ENCODE measurements at regions not wholly inside any gene's neighbourhood (a gene's known extent, or its start where the extent isn't known, plus 50 kb on each side); places are given as distances from the start of the nearest gene placed in this dataset.

- DNase-seq (ENCODE audit: extremely low spot score), result no peak
- ChIA-PET CTCF (no interaction called here), POLR2A (no interaction called here)
- TF ChIP-seq CTCF (IDR thresholded peaks at IDR 0.05; ENCODE audit: control extremely low read depth, extremely low read depth, low read depth, missing control alignments), result no peak
Measured at GRCh38 chr7:85669225-85669624, 482.4 kb upstream of the SEMA3D start.

GRCh38 chr7:85664341-85664740, 477.5 kb upstream of the SEMA3D start:
- DNase-seq (ENCODE audit: extremely low spot score), result no peak
- no peak for TF ChIP-seq CTCF (IDR thresholded peaks at IDR 0.05; ENCODE audit: control extremely low read depth, extremely low read depth, low read depth, missing control alignments)
- CTCF ChIA-PET, result interaction anchor here (1.1 to 1.2 kb wide), 2 partner anchors 8 to 9 kb away, joined by 3 read pairs; no protein-coding TSS in a partner anchor
- POLR2A ChIA-PET, result no interaction called here

GRCh38 chr7:85659364-85659763, 472.5 kb upstream of the SEMA3D start:
- POLR2A ChIA-PET, result no interaction called here
- CTCF ChIA-PET, result no interaction called here
- no peak for TF ChIP-seq CTCF (IDR thresholded peaks at IDR 0.05; ENCODE audit: control extremely low read depth, extremely low read depth, low read depth, missing control alignments)
- DNase-seq (ENCODE audit: extremely low spot score), result no peak

GRCh38 chr7:85655252-85655651, 468.4 kb upstream of the SEMA3D start:
- CTCF ChIA-PET, result interaction anchor here (1.0 to 1.4 kb wide), 2 partner anchors 9 to 11 kb away, joined by 3 to 4 read pairs; no protein-coding TSS in a partner anchor
- TF ChIP-seq CTCF (IDR thresholded peaks at IDR 0.05; ENCODE audit: control extremely low read depth, extremely low read depth, low read depth, missing control alignments), result no peak
- POLR2A ChIA-PET, result interaction anchor here (0.5 kb wide), 1 partner anchor 216 kb away, joined by 4 read pairs; no protein-coding TSS in a partner anchor
- DNase-seq (ENCODE audit: extremely low spot score), result no peak

GRCh38 chr7:85644272-85644671, 457.4 kb upstream of the SEMA3D start:
- TF ChIP-seq CTCF (IDR thresholded peaks at IDR 0.05; ENCODE audit: control extremely low read depth, extremely low read depth, low read depth, missing control alignments), result no peak
- CTCF ChIA-PET, result no interaction called here
- no peak for DNase-seq (ENCODE audit: extremely low spot score)
- POLR2A ChIA-PET, result no interaction called here

- CTCF ChIA-PET, result interaction anchor here (1.3 kb wide), 1 partner anchor 88 kb away, joined by 3 read pairs; no protein-coding TSS in a partner anchor
- TF ChIP-seq CTCF (IDR thresholded peaks at IDR 0.05; ENCODE audit: control extremely low read depth, extremely low read depth, low read depth, missing control alignments), result no peak
- POLR2A ChIA-PET, result no interaction called here
- DNase-seq (ENCODE audit: extremely low spot score), result no peak
Measured at GRCh38 chr7:85641331-85641730, 454.5 kb upstream of the SEMA3D start.

- POLR2A ChIA-PET, result no interaction called here
- CTCF ChIA-PET, result interaction anchor here (1.3 kb wide), 1 partner anchor 111 kb away, joined by 3 read pairs; no protein-coding TSS in a partner anchor
- no peak for DNase-seq (ENCODE audit: extremely low spot score)
- no peak for TF ChIP-seq CTCF (IDR thresholded peaks at IDR 0.05; ENCODE audit: control extremely low read depth, extremely low read depth, low read depth, missing control alignments)
Measured at GRCh38 chr7:85638394-85638793, 451.5 kb upstream of the SEMA3D start.

Data from GM10248 (cell line).